Thyroid gland (tissue), 4 donors: ENCODE measurements at regions not wholly inside any gene's neighbourhood (a gene's known extent, or its start where the extent isn't known, plus 50 kb on each side); places are given as distances from the start of the nearest gene placed in this dataset.

Source experiments
- CTCF ChIP-seq, 6 experiments: fragments of 200-600 bp in 3 of 6; fragments of 450-650 bp in 3 of 6; sonication (generic) in 3 of 6; IDR thresholded peaks; one replicate each; pipeline ENCODE4 v1.5.1; 2016 to 2019; ENCODE audit warnings: antibody characterized with exemption in 6 of 6, mild to moderate bottlenecking in 2 of 6, inconsistent platforms in 1 of 6, moderate library complexity in 1 of 6
- POLR2A ChIP-seq, 2 donors: fragments of 450-650 bp; IDR thresholded peaks; one replicate each; pipeline ENCODE4 v1.6.1; 2017; ENCODE audit warnings: antibody characterized with exemption in 2 of 2, mild to moderate bottlenecking in 2 of 2, moderate library complexity in 1 of 2

GRCh38 chr6:19446570-19446969 lies 390.6 kb upstream of the ID4 start:
- no peak for TF ChIP-seq CTCF (IDR thresholded peaks at IDR 0.05)
- no peak for TF ChIP-seq POLR2A (IDR thresholded peaks at IDR 0.05)
